ENCODE measurements at regions not wholly inside any gene's neighbourhood (a gene's known extent, or its start where the extent isn't known, plus 50 kb on each side); places are given as distances from the start of the nearest gene placed in this dataset.

- ChIA-PET POLR2A (no interaction called here), RAD21 (ENCODE audit: low non-redundant PET in 1 of 2, low total read pairs in 2 of 2, uncharacterized antibody in 2 of 2, unreplicated experiment in 2 of 2) (no interaction called here), CTCF (interaction anchor here (0.6 kb wide), 1 partner anchor 609 kb away, joined by 3 read pairs; no protein-coding TSS in a partner anchor)
- Histone ChIP-seq H3K4me1 (ENCODE audit: control insufficient read depth in 1 of 2, insufficient read depth in 2 of 2, low read length in 2 of 2) (no peaks in the 10 kb centered on the region), H2AFZ (ENCODE audit: low read depth, low read length, poor library complexity, severe bottlenecking) (no peak overlapping the region), H4K20me1 (ENCODE audit: insufficient read depth) (no peaks in the 10 kb centered on the region), H3K4me3 (replicated peaks in 1 of 2; ENCODE audit: low read depth in 1 of 2, low read length in 2 of 2) (no peak overlapping the region), H3K4me2 (ENCODE audit: low read length) (no peak overlapping the region), H3K36me3 (ENCODE audit: control insufficient read depth in 1 of 2, insufficient read depth in 2 of 2, low read length in 2 of 2) (no peaks in the 10 kb centered on the region), H3K9ac (ENCODE audit: low read length) (no peak overlapping the region), H3K27ac (ENCODE audit: low read depth, low read length) (no peak overlapping the region), H3K27me3 (ENCODE audit: insufficient read depth, low read length) (no peaks in the 10 kb centered on the region), H3K79me2 (ENCODE audit: insufficient read depth, low read length) (no peaks in the 10 kb centered on the region), H3K9me2 (ENCODE audit: insufficient read depth) (no peaks in the 10 kb centered on the region), H3K9me3 (ENCODE audit: control insufficient read depth in 1 of 2, insufficient read depth in 1 of 2, low read depth in 1 of 2, low read length in 2 of 2) (peaks cover 0 to 7% of the 10 kb centered on the region in 2 experiments; a peak in 2 of 4 replicates)
- TF ChIP-seq TCF7L2 (IDR thresholded peaks at IDR 0.05; ENCODE audit: borderline replicate concordance, extremely low read depth, insufficient read depth, insufficient read length) (no peak), MAX (IDR thresholded peaks at IDR 0.05) (no peak), SIN3A (IDR thresholded peaks at IDR 0.05; ENCODE audit: low read depth) (no peak), SP1 (IDR thresholded peaks at IDR 0.05; ENCODE audit: low read depth) (no peak), SRF (IDR thresholded peaks at IDR 0.05; ENCODE audit: low read depth) (no peak), ZNF274 (IDR thresholded peaks at IDR 0.05; ENCODE audit: low read depth, low read length) (no peak), EZH2phosphoT487 (IDR thresholded peaks at IDR 0.05; ENCODE audit: borderline replicate concordance) (no peak), POLR2A (IDR thresholded peaks at IDR 0.05; ENCODE audit: borderline replicate concordance, extremely low read depth, insufficient read depth, insufficient read length) (no peak), JUND (IDR thresholded peaks at IDR 0.05) (no peak), FOSL1 (IDR thresholded peaks at IDR 0.05; ENCODE audit: low read depth) (no peak), POLR2AphosphoS5 (IDR thresholded peaks at IDR 0.05; ENCODE audit: low read depth, low read length) (no peak), ELF1 (IDR thresholded peaks at IDR 0.05; ENCODE audit: borderline replicate concordance, low read depth) (no peak)
- TF ChIP-seq, protein P1, sequence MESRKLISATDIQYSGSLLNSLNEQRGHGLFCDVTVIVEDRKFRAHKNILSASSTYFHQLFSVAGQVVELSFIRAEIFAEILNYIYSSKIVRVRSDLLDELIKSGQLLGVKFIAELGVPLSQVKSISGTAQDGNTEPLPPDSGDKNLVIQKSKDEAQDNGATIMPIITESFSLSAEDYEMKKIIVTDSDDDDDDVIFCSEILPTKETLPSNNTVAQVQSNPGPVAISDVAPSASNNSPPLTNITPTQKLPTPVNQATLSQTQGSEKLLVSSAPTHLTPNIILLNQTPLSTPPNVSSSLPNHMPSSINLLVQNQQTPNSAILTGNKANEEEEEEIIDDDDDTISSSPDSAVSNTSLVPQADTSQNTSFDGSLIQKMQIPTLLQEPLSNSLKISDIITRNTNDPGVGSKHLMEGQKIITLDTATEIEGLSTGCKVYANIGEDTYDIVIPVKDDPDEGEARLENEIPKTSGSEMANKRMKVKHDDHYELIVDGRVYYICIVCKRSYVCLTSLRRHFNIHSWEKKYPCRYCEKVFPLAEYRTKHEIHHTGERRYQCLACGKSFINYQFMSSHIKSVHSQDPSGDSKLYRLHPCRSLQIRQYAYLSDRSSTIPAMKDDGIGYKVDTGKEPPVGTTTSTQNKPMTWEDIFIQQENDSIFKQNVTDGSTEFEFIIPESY (IDR thresholded peaks at IDR 0.05; ENCODE audit: extremely low read depth, insufficient replicate concordance, low read length): no peak
- TF ChIP-seq, protein P2, sequence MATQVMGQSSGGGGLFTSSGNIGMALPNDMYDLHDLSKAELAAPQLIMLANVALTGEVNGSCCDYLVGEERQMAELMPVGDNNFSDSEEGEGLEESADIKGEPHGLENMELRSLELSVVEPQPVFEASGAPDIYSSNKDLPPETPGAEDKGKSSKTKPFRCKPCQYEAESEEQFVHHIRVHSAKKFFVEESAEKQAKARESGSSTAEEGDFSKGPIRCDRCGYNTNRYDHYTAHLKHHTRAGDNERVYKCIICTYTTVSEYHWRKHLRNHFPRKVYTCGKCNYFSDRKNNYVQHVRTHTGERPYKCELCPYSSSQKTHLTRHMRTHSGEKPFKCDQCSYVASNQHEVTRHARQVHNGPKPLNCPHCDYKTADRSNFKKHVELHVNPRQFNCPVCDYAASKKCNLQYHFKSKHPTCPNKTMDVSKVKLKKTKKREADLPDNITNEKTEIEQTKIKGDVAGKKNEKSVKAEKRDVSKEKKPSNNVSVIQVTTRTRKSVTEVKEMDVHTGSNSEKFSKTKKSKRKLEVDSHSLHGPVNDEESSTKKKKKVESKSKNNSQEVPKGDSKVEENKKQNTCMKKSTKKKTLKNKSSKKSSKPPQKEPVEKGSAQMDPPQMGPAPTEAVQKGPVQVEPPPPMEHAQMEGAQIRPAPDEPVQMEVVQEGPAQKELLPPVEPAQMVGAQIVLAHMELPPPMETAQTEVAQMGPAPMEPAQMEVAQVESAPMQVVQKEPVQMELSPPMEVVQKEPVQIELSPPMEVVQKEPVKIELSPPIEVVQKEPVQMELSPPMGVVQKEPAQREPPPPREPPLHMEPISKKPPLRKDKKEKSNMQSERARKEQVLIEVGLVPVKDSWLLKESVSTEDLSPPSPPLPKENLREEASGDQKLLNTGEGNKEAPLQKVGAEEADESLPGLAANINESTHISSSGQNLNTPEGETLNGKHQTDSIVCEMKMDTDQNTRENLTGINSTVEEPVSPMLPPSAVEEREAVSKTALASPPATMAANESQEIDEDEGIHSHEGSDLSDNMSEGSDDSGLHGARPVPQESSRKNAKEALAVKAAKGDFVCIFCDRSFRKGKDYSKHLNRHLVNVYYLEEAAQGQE (IDR thresholded peaks at IDR 0.05; ENCODE audit: low read depth): no peak
- no TSS peak for BruUV-seq (replicated peaks)
- ATAC-seq: no peak
- intact Hi-C loops (cut with micrococcal nuclease): no loop called here
- DNase-seq (ENCODE audit: low read depth, low spot score): no peak
These were observed 313.0 kb upstream of the GLI3 start for GRCh38 chr7:42549866-42550485.
